BLaER1 (cell line): ENCODE measurements at regions not wholly inside any gene's neighbourhood (a gene's known extent, or its start where the extent isn't known, plus 50 kb on each side); places are given as distances from the start of the nearest gene placed in this dataset.

ENCODE experiments used
- H3K27ac ChIP-seq: shearing (Covaris generic); formaldehyde crosslinking; 2 replicates; pipeline ENCODE4 v1.8.1; 2022
- H3K27me3 ChIP-seq: shearing (Covaris generic); formaldehyde crosslinking; 2 replicates; pipeline ENCODE4 v1.8.1; 2022
- H3K36me3 ChIP-seq: shearing (Covaris generic); formaldehyde crosslinking; 2 replicates; pipeline ENCODE4 v1.8.1; 2022
- H3K4me1 ChIP-seq: shearing (Covaris generic); formaldehyde crosslinking; 2 replicates; pipeline ENCODE4 v1.8.1; 2022
- H3K4me2 ChIP-seq: shearing (Covaris generic); formaldehyde crosslinking; 2 replicates; pipeline ENCODE4 v1.8.1; 2022
- H3K4me3 ChIP-seq: shearing (Covaris generic); formaldehyde crosslinking; 2 replicates; pipeline ENCODE4 v1.8.1; 2022
- H3K9ac ChIP-seq: shearing (Covaris generic); formaldehyde crosslinking; 2 replicates; pipeline ENCODE4 v1.8.1; 2022
- H3K9me3 ChIP-seq: shearing (Covaris generic); formaldehyde crosslinking; 2 replicates; pipeline ENCODE4 v1.8.1; 2022
- H4K20me1 ChIP-seq: shearing (Covaris generic); formaldehyde crosslinking; 2 replicates; pipeline ENCODE4 v1.8.1; 2022
- Cebpa-rat ChIP-seq: shearing (Covaris generic); IDR thresholded peaks from 2 replicates; pipeline ENCODE4 v1.8.1; 2022

GRCh38 chr13:34672631-34673030 is 269.4 kb upstream of the NBEA start:
- H3K27me3 ChIP-seq: no peaks in the 10 kb centered on the region
- H4K20me1 ChIP-seq: no peaks in the 10 kb centered on the region
- TF ChIP-seq Cebpa-rat: no peak
- no peak overlapping the region for H3K9ac ChIP-seq
- no peak overlapping the region for H3K4me2 ChIP-seq
- no peak overlapping the region for H3K27ac ChIP-seq
- H3K4me1 ChIP-seq: no peaks in the 10 kb centered on the region; the same call in 1 of the 2 replicates
- no peak overlapping the region for H3K4me3 ChIP-seq
- H3K9me3 ChIP-seq: no peaks in the 10 kb centered on the region
- H3K36me3 ChIP-seq: no peaks in the 10 kb centered on the region

- Histone ChIP-seq H3K9ac (no peak overlapping the region), H3K4me1 (no peaks in the 10 kb centered on the region; the same call in 1 of the 2 replicates), H3K9me3 (no peaks in the 10 kb centered on the region), H3K4me3 (no peak overlapping the region), H3K36me3 (no peaks in the 10 kb centered on the region), H3K27me3 (no peaks in the 10 kb centered on the region), H3K27ac (no peak overlapping the region), H4K20me1 (no peaks in the 10 kb centered on the region), H3K4me2 (no peak overlapping the region)
- no peak for TF ChIP-seq Cebpa-rat
Measured at GRCh38 chr13:34675626-34676025, 266.4 kb upstream of the NBEA start.

GRCh38 chr13:34678154-34678553 is 263.9 kb upstream of the NBEA start:
- no peak overlapping the region for H3K9ac ChIP-seq
- no peaks in the 10 kb centered on the region for H3K27me3 ChIP-seq
- no peaks in the 10 kb centered on the region for H3K36me3 ChIP-seq
- no peak overlapping the region for H3K4me3 ChIP-seq
- H4K20me1 ChIP-seq: no peaks in the 10 kb centered on the region
- no peak overlapping the region for H3K27ac ChIP-seq
- no peaks in the 10 kb centered on the region for H3K4me1 ChIP-seq
- no peak for TF ChIP-seq Cebpa-rat
- H3K9me3 ChIP-seq: no peaks in the 10 kb centered on the region
- H3K4me2 ChIP-seq: no peak overlapping the region

GRCh38 chr13:34681405-34681955 is 260.6 kb upstream of the NBEA start:
- no peak overlapping the region for H3K9ac ChIP-seq
- no peaks in the 10 kb centered on the region for H3K27me3 ChIP-seq
- H3K27ac ChIP-seq: no peak overlapping the region
- H4K20me1 ChIP-seq: no peaks in the 10 kb centered on the region
- no peak overlapping the region for H3K4me2 ChIP-seq
- H3K4me1 ChIP-seq: no peaks in the 10 kb centered on the region
- TF ChIP-seq Cebpa-rat: no peak
- no peak overlapping the region for H3K4me3 ChIP-seq
- no peaks in the 10 kb centered on the region for H3K9me3 ChIP-seq
- H3K36me3 ChIP-seq: no peaks in the 10 kb centered on the region

- H3K4me3 ChIP-seq: no peak overlapping the region
- H3K27ac ChIP-seq: no peak overlapping the region
- no peak overlapping the region for H3K9ac ChIP-seq
- no peak for TF ChIP-seq Cebpa-rat
- no peaks in the 10 kb centered on the region for H3K27me3 ChIP-seq
- no peaks in the 10 kb centered on the region for H3K9me3 ChIP-seq
- no peaks in the 10 kb centered on the region for H3K4me1 ChIP-seq
- H3K4me2 ChIP-seq: no peak overlapping the region
- H4K20me1 ChIP-seq: no peaks in the 10 kb centered on the region
- H3K36me3 ChIP-seq: no peaks in the 10 kb centered on the region
Measured at GRCh38 chr13:34695063-34695462, 247.0 kb upstream of the NBEA start.

GRCh38 chr13:34696296-34696695 is 245.8 kb upstream of the NBEA start:
- H3K27ac ChIP-seq: no peak overlapping the region
- no peak overlapping the region for H3K4me3 ChIP-seq
- H3K9me3 ChIP-seq: no peaks in the 10 kb centered on the region
- H3K27me3 ChIP-seq: no peaks in the 10 kb centered on the region
- no peak for TF ChIP-seq Cebpa-rat
- no peak overlapping the region for H3K9ac ChIP-seq
- H3K4me2 ChIP-seq: no peak overlapping the region
- H4K20me1 ChIP-seq: no peaks in the 10 kb centered on the region
- H3K4me1 ChIP-seq: no peaks in the 10 kb centered on the region
- H3K36me3 ChIP-seq: no peaks in the 10 kb centered on the region

- no peak for TF ChIP-seq Cebpa-rat
- no peaks in the 10 kb centered on the region for H4K20me1 ChIP-seq
Measured at GRCh38 chr13:34696741-34697140, 245.3 kb upstream of the NBEA start.

GRCh38 chr13:34698945-34699344 is 243.1 kb upstream of the NBEA start:
- H4K20me1 ChIP-seq: no peaks in the 10 kb centered on the region
- H3K36me3 ChIP-seq: no peaks in the 10 kb centered on the region
- no peak overlapping the region for H3K4me3 ChIP-seq
- H3K9me3 ChIP-seq: no peaks in the 10 kb centered on the region
- no peak for TF ChIP-seq Cebpa-rat
- H3K4me1 ChIP-seq: no peaks in the 10 kb centered on the region
- H3K4me2 ChIP-seq: no peak overlapping the region
- no peaks in the 10 kb centered on the region for H3K27me3 ChIP-seq
- no peak overlapping the region for H3K9ac ChIP-seq
- H3K27ac ChIP-seq: no peak overlapping the region

More at GRCh38 chr13:34696741-34697140, 245.3 kb upstream of the NBEA start:
- Histone ChIP-seq H3K27ac (no peak overlapping the region), H3K4me3 (no peak overlapping the region), H3K4me1 (no peaks in the 10 kb centered on the region), H3K4me2 (no peak overlapping the region), H3K27me3 (no peaks in the 10 kb centered on the region), H3K9me3 (no peaks in the 10 kb centered on the region), H3K9ac (no peak overlapping the region), H3K36me3 (no peaks in the 10 kb centered on the region)

- Histone ChIP-seq H3K4me2 (no peak overlapping the region), H3K9ac (no peak overlapping the region), H3K27ac (no peak overlapping the region), H3K4me1 (no peaks in the 10 kb centered on the region), H3K36me3 (no peaks in the 10 kb centered on the region), H3K4me3 (no peak overlapping the region), H3K27me3 (no peaks in the 10 kb centered on the region), H4K20me1 (no peaks in the 10 kb centered on the region), H3K9me3 (no peaks in the 10 kb centered on the region)
- no peak for TF ChIP-seq Cebpa-rat
Measured at GRCh38 chr13:34700155-34700554, 241.9 kb upstream of the NBEA start.

GRCh38 chr13:34701919-34702318 is 240.2 kb upstream of the NBEA start:
- Histone ChIP-seq H3K4me2 (no peak overlapping the region), H3K4me1 (no peaks in the 10 kb centered on the region), H3K4me3 (no peak overlapping the region), H3K9ac (no peak overlapping the region), H4K20me1 (no peaks in the 10 kb centered on the region), H3K27ac (no peak overlapping the region), H3K9me3 (no peaks in the 10 kb centered on the region), H3K36me3 (no peaks in the 10 kb centered on the region), H3K27me3 (no peaks in the 10 kb centered on the region)
- TF ChIP-seq Cebpa-rat: no peak
